Effector CD8-positive, alpha-beta T cell (primary cell): ENCODE measurements at regions not wholly inside any gene's neighbourhood (a gene's known extent, or its start where the extent isn't known, plus 50 kb on each side); places are given as distances from the start of the nearest gene placed in this dataset.

Source experiments
- DNase-seq: peaks from one replicate; lab custom pipeline; 2025; lab: John Stamatoyannopoulos, UW

DNA sequence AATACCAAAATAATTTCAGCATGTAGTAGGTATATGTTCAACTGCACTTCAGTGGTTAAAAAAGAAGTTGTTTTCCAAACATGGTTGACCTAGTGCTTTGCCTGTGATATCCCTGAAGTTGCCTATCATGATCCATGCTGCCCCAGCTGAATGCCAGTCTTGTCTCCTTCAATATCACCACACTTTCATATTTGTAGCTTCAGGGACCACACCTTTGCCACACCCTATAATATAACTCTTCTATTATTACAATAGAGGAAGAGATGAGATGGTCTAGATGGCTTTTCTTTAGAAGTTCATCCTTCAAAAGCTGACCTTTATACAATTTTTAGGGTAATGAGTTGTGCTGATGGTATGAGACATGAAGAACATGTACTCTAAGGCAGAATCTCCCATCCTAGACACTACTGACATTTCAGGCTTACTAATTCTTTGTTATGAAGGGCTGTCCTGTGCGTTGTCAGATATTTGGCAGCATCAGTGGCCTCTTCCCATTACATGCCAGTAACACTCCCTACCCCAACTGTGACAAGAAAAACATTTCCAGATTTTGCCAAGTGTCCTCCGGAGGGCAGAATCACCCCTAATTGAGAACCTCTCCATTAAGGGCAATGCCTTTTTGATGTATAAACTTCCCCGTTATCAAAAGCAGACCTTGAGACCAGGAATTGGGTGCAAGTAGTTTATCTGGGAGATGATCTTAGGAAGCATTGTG is 76.2 kb upstream of the PLCL2 start:
- no peak for DNase-seq

DNA sequence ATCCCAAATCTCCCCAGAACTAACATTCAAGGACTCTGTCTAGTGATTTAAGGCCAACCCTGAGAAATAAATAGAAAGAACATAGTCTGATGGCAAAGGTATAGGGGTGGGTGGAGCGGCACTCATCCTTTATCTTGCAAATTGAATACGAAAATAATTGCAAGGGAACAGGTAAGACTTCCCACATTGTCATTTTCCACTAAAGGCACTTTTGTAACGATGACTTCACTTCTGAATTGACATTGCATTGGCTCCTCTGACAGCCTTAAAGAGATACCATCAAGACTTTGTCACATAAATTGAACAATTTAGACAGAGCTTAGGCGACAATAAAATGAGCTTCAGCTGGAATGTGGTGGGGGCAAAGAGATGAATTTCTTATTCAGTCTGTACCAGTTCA is 75.3 kb upstream of the PLCL2 start:
- no peak for DNase-seq

DNA sequence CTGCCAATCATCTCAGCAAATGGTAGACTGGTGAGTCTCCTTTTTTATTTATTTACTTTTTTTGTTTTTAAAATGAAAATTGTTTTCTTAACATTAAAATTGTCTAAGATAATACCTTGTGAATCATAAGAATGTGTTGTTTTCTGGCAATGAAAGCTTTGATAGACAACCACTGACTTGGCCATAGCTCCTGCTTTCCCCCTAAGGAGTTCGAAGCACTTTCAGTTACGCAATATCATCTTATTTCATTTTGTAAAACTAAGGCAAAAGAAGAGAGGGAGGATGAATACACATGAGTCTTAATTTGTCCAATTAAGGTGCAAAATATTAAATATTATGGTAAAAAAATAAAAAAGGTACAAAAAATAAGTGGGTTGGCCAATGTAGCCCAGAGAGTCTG is 74.8 kb upstream of the PLCL2 start:
- no peak for DNase-seq

DNA sequence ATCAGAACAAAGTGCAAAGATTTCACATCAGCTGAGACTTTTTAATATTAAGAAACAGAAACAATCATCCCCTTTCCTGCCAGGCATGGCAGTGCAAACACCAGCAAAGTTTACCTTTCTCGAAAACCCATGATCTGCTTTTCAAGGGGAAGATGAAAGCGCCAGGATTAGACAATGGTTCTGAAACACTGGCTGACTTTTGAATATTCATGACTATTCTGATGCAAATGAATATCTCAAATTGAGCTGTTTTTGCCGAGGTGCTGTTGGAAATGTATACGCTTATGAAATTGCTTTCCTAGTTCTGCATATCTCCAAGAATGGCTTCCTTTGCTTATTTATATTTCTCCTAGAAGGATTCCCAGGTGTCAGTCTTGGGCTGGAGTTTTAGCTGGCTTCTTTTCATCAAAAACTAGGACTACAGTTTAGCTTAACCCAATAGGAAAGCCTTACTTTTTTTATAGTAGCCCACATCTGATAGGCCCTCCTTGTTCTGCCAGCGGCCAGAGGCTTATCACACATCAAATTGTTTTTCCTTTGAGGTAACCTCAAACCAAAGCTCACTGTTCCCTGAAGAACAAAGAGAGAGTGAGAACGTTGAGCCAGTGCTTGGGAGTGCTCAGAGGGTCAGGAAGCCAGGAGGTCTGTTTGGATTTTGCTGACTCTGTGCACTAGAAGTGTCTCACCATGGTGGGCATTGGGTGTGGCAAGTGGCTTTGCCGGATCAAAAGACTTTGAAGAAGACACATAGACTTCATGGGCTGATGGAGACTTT is 74.0 kb upstream of the PLCL2 start:
- DNase-seq, result no peak

DNA sequence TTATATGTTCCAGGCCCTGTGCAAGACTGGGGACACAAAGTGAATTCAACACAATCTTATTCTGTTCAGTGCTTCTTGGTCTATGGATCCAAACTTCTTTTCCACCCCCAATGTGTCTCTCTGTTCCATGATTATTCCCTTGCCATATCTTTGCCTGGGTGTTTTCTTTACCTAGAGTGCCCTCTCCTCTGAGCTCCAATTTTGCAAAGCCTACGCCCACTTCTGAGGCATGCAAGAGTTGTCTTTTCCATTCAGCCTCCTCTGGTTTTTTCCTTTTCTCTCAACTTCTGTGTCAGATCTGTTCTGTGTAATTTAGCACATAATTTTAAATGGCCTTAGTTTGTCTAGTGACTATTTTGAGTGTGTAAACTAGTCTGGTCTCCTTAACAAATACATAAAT is 72.8 kb upstream of the PLCL2 start:
- no peak for DNase-seq

DNA sequence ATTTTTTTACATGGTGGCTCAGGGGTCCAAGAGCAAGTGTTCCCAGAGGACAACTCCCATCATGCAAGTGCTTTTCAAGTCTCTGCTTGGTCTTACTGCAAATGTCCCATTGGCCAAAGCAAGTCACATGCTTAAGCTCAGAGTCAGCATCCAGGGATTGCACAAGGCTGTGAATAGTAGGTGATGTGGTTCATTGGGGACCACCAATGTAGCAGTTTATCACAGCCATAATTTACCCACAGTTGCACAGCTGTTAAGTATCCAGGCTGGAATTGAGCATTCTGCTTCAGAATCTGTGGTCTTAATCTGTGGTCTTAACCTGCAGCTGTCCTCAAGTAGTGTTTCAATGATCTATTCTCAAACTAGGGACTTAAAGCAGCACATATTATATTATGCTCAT is 71.4 kb upstream of the PLCL2 start:
- DNase-seq, result no peak

DNA sequence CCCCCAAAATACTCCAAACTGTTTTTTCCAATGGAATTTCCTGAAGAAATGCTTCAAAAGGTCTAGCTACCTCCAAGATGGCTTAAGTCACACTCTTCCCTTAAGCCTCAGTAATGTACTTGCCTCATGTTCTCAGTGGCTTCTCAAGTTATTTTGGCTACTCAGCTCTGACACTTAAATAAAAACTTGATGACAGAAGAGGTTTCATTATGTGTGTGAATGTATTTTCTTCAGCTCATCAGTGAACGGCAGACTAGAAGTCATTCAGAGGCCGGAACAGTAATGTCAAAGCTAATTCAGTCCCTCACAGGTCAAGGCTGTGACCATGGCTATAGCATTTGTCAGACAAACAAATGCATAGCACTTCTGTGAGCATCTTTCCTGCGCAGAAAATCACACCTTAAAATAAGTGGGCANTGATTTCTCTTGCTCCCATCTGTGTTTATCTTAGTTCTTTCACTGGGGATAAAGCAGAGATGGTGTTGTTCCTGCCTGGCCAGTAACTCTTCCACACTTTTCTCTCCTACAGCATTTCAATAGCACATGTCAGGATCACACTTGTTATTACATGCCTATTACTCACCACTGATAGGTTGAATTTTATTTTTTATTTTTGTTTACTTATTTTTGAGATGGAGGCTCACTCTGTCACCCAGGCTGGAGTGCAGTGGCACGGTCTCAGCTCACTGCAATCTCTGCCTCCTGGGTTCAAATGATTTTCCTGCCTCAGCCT is 68.5 kb upstream of the PLCL2 start:
- no peak for DNase-seq

DNA sequence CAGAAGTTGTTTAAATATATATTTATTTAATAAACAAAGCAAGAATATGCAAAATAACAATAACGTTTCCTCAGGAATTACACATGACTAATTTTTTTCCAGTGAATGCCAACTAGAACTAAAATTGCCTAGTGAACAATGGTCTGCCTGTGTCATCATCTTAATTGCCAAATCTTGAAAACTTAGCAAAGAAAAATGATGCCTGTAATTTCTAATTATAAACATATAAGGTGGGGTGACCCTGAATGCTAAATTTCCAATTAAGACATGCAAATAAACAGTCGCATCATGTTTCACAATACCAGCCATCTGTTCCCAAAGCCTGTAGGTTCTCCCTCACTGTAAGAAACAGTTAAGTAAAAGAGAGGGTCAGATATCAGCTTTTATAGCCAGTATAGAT is 67.6 kb upstream of the PLCL2 start:
- no peak for DNase-seq

DNA sequence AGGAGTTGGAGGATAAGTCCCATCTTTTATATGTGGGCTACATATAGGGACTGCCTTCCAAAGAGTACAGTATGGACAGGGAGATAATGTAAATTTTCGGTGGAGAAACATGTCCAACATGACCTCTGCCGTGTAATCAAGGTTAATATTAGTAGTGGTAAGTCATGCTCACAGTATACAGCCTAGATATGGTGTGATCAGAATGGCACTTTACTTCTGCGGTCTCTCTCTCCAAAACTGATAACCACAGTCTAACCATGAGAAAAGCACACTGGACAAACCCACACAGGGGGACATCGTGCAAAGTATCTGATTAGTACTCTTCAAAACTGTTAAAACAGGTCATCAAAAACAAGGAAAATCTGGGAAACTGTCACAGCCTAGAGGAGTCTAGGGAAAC is 66.6 kb upstream of the PLCL2 start:
- DNase-seq, result no peak

DNA sequence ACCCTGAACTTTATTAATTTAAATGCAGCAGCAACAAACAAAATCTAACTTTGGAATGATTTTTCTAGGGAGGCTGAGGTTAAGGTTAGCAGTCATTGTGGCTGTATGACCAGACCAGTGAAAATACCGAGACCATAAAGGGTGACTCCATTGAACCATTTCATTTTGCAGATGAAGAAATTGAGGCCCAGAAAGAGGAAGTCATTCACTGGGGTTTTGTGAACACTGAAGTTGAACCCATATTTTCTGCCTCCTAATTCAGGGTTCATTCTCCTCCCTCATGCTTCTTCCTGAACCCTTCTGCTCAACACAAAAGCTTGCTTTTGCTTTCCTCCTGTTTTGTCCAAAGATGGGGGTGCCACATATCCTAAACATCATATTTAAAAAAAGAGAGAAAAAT is 65.8 kb upstream of the PLCL2 start:
- no peak for DNase-seq

DNA sequence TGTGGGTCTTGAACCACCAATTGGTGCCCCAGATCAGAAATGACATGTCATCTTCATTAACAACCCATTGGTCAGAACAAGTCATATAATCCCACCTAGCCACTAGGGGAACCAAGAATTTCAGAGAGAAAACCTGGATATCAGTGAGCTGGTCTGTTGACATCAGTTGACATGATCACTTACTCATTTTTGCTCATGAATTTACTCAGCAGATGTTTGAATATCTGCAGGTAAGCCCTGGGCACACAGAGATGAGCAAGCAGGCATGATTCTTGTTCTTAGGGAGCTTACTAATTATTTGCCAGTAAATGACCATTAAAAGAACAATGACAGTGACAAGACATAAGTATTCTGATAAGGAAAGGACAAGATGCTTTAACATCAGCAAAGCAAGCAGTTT is 64.3 kb upstream of the PLCL2 start:
- no peak for DNase-seq

DNA sequence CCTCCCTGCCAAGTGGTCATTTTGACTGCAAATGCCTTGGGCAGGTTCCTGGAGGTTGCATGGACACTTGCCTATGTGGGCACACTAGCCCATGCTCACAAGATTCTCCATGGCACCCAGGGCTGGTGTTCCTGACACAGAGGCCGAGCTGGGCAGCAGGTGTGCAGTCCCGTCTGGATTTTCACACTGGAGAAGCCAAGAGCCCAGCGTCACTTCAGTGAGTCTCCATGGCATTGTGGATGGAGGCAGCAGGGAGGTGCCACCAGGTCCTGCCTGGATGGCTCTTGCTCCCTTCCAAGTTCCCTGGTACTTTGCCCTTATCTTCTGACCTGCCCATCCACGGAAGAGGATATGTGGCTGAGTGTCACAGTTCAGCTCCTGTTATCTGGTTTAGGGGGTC is 63.7 kb upstream of the PLCL2 start:
- DNase-seq, result no peak

DNA sequence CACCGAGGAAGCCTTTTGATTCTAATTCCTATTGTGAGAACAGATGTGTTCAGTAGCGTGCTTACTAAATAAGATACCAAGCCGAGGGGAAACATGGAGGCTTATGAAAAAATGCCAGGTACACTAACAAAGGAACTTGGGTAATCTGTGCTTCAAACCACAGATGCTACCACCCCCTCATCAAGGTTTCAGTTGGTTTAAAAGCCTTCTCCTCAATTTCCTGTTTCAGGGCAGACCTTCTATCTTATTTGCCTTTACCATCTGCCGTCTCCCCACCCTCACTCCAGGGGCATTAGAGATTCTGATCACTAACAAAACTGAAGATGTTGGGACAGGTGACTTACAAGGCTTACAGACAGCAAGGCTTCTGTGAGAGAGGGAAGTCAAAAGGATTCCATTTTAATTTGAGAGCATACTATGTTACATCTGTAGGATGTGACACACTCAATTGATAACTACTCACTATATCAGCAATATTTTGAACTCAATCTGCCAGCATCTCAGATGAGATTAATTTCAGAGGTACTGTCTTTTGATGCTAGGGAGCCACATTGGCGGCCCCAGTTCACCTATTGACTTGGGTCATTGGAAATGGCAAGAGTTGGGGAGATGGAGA is 60.6 kb upstream of the PLCL2 start:
- DNase-seq, result no peak

DNA sequence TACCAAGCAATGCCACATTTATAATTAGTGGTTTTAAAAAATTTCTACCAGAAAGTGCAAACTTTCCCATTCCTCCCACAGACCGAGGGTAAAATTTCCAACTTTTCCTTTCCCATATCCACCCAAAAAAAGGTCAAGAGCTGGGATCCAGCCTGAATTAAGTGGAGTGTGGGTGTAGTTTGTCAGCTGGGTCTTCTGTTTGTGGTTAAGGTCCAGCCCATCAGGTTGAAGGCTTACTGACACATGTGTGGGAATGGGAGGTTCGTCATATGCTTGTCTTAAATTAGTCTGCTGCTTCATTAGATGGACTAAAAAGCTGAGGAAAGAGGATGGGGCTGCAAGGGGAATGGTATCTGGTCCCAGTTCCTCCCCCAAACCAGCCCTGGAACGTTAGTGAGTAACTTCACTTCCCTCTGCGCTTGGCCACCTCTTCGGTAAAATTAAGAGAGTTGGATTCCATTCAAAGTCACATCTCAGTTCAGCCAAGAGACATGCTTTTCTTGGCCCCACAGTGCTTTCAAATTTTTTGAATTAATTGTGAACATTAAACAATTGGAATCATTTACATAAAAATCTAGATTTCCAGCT is 59.0 kb upstream of the PLCL2 start:
- DNase-seq, result no peak

DNA sequence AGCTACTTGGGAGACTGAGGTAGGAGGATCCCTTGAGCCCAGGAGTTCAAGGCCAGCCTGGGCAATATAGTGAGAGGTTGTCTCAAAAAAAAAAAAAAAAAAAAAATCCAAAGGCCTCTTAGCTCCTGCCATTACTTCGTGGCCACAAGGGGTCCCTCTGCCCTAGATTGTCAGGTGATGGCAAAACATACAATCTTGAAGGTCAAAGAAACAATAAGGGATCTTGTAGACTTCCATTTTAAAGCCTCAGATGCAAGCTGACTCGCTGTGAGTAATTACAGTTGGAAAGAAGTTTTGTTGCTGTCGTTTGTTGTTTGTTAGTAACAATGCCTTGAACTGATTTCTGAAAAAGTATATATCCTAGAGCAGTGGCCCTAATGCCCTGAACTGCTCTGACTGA is 55.9 kb upstream of the PLCL2 start:
- DNase-seq, result peak; percentile 8

DNA sequence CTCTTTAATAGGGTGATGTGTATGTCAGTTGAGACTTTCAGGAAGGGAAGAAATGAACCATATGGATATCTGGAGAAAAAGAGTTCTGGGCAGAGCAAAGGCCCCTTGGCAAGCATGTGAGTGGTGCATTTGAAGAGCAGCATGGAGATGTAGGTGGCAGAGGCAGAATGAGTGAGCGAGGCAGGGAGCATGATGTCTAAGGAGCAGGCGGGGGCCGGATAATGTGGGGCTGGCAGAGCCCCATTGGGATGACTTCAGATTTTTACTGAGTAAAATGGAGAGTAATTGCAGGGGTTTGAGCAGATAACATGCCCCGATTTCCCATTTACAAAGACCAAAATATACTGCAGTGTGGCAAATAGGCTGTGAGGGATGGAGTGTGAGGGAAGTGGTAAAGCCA is 52.9 kb upstream of the PLCL2 start:
- DNase-seq, result no peak

DNA sequence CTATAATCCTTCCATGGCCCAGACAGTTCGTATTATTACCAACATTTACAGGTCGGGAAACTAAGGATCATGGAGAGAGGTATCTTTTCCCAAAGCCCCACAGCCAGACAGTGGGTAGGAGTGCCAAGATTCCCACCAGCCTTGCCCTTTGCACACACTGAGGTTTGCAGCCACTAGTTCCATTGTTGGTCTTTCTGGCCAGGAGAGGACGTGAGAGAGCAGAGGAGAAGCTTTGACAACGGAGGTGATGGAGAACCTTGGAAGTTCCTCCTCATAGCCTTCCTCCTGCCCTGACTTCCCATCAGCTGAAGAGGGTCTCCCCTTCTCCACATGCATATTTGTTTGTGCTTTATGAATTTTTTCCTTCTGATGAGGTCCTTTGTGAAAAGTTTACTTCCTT is 50.5 kb upstream of the PLCL2 start:
- no peak for DNase-seq

DNA sequence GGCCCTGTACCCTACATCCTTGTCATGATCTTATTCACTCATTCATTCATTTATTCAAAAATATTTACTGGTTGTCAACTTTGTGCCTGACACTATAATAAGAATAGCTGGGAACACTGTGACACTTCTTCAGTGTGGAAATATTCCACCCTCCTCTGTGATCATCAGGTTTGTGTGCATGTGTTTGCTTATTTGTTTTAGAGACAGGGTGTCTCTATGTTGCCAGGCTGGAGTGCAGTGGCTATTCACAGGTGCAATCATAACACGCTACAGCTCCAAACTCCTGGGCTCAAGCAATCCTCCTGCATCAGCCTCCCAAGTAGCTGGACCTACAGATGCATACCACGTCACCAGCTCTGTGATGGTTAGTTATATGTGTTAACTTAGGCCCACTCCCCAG is 50.0 kb upstream of the PLCL2 start:
- DNase-seq, result no peak
